Suppressor macrophage treated with lipopolysaccharide for 1 hour (primary cell): ENCODE measurements at regions not wholly inside any gene's neighbourhood (a gene's known extent, or its start where the extent isn't known, plus 50 kb on each side); places are given as distances from the start of the nearest gene placed in this dataset.
A peak's percentile ranks its signal among the peaks of the same experiment; 100 is the strongest.

Experiments
- DNase-seq, 3 donors: peaks; one replicate each; pipeline ENCODE4 v3.0.0-alpha.2; 2020 to 2022

DNA sequence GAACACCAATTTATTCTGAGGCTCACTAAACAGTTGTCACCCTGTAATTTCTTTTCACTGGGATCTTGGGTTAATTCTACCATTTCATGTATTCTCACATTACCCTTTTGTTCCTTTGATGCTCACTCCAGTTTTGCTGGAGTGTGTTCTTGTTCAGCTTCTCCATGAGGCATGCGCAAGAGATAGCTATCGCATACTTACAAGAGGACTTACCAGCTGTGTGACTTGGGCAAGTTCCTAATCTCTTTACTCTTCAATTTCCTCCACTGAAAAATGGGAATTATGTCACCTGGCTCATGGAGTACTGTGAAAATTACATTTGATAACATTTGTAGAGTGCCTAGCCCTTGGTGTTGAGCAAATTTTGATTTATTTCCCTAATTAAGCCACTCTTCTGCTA, 56.5 kb upstream of the JDP2 start:
- DNase-seq: no peak

- DNase-seq: peak; percentile 18 to 26 (median 25)
These were observed 55.6 kb upstream of the JDP2 start for GRCh38 chr14:75372260-75372659.

GRCh38 chr14:75373133-75373532, 54.7 kb upstream of the JDP2 start:
- no peak for DNase-seq

- no peak for DNase-seq
These were observed 54.2 kb upstream of the JDP2 start for GRCh38 chr14:75373616-75374015.

GRCh38 chr14:75374911-75375310, 52.9 kb upstream of the JDP2 start:
- no peak for DNase-seq

GRCh38 chr14:75375983-75376382, 51.8 kb upstream of the JDP2 start:
- no peak for DNase-seq
